Stimulated activated CD4-positive, alpha-beta T cell treated with anti-CD3 and anti-CD28 coated beads, Interleukin-1b, Interleukin-23, amount 100 ng/mL, for 48 hours (primary cell): ENCODE measurements at regions not wholly inside any gene's neighbourhood (a gene's known extent, or its start where the extent isn't known, plus 50 kb on each side); places are given as distances from the start of the nearest gene placed in this dataset.
"Not testable (repeated sequence)": the region's sequence is repeated elsewhere in the genome, so short reads cannot be mapped to it uniquely, and the experiment has no call there.

Experiments
- DNase-seq: peaks from one replicate; pipeline ENCODE4 v3.0.0-alpha.2; 2020

DNA sequence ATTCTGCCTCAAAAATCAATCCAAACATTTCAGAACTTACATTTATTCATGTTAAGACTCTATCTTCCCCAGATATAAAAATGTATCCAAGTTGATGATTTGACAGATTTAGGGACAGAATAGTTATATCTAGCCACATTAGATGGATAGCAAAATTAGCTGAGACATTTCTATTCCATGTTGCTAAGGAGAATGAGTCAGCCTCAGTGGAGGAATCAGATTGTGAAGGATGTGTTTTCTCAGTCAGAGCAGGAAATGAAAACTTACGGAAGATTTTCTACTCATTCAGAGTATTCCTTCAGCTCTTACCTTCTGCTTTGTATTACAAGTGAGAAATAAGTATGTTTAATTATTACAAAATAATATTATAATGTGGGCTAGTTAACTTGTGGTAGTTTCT is 556.3 kb upstream of the ANO3 start:
- no peak for DNase-seq

DNA sequence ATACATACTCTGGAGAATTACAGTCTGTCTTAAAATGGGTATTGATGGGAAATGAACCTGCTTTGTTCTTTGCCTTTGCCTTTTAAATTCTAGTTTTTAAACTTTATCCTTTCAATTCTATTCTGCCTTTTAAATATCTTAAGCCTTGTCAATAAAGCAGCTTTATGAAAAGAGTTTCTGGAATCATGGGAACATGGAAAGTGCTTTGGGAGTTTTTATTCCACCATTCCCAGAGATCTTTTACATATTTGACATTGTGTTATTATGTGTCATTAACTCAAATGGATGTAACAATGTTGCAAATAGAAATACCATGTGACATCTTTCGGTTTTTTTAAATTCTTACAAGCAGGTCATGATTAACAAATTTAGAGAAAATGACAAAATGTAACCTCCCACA is 555.7 kb upstream of the ANO3 start:
- DNase-seq: no peak

DNA sequence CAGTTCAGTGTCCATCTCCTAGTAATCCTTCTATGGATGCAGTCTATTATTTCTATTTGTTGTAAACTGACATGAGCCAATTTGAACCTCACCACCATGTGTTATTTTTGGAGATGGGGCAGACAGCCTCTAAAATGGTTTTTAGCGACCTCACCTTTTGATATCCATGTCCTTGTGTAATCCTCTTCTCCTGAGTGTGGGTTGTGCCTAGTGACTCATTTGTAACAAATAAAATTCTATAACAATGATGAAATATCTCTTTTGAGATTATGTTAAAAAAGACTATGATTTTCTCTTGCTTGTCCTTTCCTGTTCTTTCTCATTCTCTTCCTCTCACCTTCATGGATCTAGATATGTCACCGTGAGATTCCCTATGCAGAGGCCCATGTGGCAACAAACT is 554.6 kb upstream of the ANO3 start:
- no peak for DNase-seq

DNA sequence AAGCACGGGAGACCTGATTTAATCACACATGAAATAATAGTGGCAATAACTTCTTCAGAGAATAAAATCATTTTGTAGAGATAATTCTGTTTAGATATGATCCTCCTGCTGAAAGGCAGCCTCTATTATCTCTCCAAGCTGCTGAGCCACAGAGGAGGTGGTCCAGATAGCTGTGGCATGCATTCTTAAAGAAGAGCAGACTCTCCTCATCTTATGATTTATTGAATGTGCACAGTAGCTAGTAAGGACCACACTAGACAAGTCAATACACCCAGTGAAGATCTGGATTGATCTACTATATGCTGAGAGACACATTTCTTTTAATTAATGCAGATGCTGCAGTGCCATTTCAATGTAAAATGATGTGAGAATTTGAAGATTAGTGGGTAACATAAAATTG is 552.9 kb upstream of the ANO3 start:
- no peak for DNase-seq

DNA sequence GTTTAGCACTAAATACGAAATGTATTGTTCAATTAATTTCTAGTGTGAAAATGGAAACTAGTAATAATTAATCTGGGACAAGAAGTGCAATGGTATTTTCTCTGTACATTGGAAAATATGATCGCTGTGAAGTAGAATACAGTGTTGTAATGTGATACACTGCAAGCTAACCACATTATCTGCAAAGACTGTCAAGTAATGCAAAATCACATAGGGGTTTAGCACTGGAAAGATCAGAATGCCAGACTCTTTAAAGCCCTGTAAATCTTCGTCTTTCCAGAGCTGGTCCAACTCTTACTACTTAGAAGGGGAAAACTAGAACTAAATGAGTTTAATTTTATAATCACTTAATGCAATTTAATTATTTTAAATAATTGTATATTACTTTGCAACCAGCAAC is 544.5 kb upstream of the ANO3 start:
- DNase-seq: no peak

DNA sequence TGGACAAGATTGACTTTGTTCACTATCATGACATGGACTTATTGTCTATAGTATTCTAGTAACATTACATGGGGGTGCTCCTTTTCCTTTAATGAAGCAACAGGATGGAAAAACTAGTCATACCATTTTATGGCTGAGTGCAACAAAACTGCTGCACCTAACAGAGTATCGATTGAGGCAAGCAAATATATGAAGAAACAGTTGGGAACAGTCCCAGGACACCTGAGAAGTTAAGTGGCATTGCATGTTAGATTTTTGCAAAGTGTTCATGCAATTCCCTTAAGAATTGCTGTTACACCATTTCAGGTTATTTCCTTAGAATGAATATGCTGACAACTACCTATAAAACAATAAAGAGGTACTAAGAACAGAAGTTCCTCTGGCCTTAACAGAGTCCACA is 541.5 kb upstream of the ANO3 start:
- DNase-seq: no peak

DNA sequence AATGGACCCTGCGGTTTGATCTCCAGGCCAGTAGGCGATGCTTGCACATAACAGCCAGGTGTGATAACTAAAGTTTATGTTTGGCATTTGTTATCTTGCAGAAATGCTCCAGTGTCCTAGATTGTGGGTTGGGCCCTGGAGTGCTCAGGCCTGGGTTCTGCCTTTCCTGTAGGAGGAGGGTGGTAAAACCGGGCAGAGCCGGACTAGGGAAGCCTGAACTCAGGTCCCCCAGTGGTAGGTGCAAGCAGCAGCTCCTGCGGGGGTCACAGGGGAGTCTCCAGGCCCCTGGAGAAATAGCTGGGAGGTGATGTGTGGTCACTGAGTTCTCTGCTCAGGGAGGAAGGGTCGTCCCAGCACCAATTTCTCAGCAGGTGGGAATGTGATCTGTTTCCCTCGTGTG is 538.3 kb upstream of the ANO3 start:
- no peak for DNase-seq

DNA sequence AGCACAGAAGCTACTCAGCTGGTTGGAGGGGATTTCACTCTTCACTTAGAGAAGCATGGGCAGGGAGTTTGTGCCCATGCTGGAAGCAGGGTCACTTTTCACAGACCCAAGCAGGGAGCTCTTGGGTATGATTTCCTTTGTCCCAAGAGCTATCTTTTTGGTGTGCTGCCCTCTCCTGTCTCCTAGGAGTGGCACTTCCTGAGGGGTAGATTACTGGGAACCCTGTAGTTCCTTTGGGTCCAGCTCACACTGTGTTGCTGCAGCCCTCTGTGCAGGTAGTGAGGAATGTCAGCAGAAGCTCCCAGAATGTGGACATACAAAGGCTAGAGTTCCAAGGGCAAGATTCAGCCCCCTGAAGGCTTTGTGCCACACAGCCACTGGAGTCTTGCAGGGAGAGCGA is 537.1 kb upstream of the ANO3 start:
- no peak for DNase-seq

DNA sequence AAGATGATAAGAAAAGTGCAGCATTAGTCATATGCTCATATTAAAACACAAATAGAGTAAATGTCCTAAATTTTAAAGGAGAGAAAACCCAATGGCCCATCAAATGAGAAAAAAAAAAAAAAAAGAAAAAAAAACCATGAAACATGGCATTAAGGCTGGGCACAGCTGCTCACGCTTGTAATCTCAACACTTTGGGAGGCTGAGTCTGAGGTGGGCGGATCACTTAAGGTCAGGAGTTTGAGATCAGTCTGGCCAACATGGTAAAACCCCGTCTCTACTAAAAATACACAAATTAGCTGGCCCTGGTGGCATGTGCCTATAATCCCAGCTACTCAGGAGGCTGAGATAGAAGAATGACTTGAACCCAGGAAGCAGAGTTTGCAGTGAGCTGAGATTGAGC is 515.5 kb upstream of the ANO3 start:
- no peak for DNase-seq

DNA sequence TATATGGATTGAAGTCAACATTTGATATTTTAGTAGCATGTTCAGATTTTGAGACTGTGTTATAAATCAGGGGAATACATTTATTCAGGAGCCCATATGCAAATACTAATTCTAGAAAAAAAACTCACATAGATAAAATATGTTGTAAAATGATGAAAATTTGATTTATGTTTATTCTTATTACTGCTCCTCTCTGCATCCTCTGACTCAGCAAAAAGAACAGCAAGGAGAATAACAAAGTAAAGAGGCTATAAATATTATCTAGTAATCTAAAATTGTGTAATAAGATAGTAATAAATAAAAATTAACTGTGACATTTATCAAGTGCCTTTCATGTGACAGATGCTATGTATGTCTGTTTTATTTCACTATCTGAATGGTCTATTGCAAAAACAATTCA is 507.2 kb upstream of the ANO3 start:
- no peak for DNase-seq

DNA sequence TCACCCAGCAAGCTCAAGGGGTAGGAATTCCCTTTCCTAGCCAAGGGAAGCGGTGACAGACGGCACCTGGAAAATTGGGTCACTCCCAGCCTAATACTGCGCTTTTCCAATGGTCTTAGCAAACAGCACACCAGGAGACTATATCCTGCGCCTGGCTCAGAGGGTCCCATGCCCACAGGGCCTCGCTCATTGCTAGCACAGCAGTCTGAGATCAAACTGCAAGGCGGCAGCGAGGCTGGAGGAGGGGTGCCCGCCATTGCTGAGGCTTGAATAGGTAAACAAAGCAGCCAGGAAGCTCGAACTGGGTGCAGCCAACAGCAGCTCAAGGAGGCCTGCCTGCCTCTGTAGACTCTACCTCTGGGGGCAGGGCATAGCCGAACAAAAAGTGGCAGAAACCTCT is 500.4 kb upstream of the ANO3 start:
- DNase-seq: not testable (repeated sequence)

DNA sequence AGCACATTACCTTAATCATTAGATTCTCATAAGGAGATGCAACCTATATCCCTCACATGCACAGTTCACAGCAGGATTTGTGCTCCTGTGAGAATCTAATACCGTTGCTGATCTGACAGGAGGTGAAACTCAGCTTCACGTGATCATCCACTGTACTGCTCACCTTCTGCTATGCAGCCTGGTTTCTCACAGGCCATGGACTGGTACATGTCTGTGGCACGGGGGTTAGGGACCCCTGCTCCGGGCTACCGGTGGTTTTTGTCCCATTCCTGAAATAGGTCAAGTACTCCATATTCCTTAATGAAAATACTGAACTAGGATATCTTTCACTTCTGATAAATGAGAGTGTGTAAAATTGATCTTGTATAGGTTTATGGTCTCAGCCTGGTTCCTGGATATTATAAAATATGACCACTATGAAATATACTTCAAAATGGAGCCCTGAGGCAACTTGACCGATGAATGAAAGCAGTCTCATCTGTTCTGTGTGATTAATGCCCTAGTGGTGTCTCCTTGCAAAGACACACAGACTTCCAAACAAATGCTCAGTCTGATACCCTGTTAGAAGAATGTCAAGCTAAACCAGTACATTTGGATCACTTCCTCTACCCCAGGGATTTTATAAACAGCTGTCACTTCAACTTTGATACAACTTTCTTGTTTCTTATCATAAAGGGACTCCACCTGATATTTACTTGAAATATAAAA is 492.9 kb upstream of the ANO3 start:
- no peak for DNase-seq

DNA sequence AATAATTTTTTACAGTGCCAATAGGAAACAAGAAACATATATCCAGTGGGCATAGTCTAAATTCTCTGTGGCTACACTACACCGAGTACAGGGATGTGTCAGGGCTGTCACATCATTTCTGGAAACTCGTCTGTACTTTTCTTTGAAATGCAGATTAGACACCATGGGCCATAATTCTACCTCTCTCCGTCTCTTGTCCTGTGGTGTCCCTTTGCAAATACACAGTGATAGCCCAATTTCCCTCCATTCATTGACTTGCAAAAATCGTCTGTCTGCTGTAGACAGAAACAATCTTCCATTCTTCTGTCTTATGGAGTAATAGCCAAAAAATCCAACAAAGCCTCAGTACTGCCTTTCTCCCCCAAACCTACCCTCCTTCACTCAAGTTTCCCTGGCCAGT is 487.1 kb upstream of the ANO3 start:
- no peak for DNase-seq

DNA sequence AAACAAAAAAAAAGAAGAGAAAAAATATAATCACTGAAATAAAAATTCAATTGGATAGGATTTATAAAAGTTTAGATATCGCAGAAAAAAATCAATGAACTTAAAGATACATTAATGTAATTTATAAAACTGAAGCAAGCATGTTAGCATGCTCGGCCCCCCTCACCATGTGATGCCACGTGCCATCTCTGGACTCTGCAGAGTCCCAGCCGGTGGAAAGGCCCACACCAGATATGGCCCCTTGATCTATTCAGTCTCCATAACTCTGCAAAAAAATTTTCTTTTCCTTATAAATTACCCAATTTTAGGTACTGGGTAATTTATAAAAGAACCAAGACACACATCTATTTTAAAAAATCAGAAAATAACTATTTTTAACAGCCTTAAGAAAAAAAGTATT is 476.0 kb upstream of the ANO3 start:
- no peak for DNase-seq

DNA sequence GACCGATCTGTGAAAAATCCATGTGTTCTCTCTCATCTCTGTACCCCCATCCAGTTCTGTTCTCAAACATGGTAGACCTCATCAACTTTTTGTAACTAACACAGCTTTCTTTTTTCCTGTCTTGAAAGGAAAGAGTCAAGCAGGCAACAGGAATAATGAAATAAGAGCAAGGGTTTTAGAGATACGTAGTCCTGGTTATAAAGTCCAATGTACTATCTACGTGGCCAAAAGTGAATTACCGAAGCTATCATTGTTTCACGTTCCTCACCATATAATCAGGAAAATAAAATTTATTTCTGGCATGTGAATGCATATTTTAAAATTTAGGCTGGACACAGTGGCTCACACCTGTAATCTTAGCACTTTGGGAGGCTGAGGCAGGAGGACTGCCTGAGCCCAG is 472.2 kb upstream of the ANO3 start:
- no peak for DNase-seq

DNA sequence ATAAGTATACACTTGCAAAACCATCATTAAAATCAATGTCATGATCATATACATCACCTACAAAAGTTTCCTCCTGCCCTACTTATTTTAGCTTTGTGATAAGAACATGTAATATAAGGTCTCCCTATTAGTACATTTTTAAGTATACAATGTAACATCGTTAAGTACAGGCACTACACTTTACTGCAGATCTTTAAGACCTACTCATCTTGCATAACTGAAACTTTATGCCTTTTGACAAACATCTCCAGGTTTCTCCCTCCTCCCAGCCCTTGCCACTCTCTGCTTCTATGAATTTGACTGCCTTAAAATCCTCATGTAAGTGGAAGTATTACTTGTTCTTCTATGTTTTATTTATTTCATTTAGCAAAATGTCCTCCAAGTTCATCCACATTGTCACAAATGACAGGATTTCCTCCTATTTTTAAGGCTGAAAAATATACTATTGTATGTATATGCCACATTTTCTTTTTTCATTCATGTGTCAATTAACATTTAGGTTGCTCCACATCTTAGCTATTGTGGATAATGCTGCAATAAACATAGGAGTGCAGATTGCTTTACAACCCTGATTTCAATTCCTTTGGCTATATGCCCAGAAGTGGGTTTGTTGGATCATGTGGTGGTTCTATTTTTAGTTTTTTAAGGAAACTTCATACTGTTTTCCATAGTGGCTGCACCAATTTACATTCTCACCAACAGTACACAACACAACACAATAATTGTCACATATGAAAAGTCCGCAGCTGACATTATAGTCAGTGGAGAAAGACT is 471.1 kb upstream of the ANO3 start:
- no peak for DNase-seq

DNA sequence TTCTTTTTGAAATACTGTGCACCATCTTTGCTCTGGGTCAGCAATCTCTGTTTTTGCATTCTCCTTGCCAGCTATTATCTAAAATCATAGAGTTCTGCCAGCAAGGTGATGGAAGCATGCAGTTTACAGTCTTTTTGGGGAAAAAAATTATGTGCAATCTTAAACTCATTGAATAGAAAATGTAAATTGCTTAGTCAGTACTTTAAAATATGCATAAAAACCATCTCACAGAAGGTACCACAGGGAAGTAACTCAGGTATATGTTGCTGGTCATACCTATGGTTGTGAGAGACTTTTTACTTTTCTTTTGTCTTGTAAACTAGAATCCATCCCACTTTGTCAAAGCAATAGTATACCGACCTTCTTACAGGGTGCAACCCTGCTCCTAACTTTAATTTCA is 469.8 kb upstream of the ANO3 start:
- DNase-seq: no peak

DNA sequence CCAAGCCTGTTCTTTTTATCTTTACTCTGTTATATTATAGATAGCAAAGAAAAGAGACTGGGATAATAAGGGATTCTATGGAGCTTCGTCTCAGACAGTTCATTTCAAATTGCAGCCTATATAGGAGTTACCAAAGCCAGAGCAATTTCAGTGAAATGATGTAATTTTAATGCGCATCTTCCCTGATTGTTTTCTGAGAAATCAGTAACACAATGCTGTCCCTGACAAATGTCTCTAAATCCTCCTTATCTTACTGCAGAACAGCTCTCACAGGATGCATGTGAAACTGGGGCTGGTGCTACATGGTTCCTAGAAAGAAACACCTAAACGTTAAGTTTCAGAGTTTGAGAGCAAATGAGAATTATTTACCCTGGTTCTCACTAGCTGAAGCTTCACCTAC is 467.9 kb upstream of the ANO3 start:
- no peak for DNase-seq

DNA sequence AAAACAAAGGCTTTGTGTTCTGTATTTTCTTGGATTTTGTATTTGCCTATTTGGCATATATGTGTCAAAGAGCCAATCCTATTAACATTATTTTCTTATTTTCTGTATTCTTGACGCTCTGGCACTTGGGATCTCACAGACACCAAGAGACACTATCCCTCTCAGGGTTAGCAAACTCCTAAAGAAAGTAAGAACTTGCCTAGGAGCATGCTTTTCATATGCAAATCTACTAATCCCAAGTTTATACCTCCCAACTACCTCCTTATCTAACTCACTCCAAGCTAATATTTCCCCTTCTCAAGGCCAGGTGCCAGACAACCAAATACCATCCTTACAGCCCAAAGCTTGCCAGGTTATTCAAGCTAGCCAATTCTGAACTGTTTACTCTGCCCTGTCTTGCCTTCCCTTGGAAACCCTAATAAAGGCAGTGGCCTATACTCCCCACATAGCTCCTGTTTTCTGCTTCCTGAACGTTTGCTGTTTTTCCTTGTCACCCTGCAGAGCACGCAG is 455.4 kb upstream of the ANO3 start:
- DNase-seq: no peak

DNA sequence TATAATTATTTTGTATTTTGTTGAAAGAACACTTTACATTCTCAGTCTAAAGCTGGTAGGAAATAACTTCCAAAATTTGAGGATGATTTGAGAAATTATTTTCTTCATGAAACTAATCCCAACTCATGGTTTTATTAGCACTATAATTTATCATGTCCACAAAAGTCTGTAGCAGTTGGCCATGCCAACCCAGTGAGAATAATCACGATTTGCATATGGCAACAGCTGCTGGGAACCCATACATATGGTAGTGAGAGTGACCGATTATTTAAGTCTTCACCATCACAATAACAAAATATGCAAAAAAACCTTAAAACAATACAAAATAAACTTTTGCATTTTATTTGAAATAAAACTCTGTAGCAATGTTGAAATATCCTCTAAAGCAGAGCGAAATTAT is 445.9 kb upstream of the ANO3 start:
- no peak for DNase-seq

DNA sequence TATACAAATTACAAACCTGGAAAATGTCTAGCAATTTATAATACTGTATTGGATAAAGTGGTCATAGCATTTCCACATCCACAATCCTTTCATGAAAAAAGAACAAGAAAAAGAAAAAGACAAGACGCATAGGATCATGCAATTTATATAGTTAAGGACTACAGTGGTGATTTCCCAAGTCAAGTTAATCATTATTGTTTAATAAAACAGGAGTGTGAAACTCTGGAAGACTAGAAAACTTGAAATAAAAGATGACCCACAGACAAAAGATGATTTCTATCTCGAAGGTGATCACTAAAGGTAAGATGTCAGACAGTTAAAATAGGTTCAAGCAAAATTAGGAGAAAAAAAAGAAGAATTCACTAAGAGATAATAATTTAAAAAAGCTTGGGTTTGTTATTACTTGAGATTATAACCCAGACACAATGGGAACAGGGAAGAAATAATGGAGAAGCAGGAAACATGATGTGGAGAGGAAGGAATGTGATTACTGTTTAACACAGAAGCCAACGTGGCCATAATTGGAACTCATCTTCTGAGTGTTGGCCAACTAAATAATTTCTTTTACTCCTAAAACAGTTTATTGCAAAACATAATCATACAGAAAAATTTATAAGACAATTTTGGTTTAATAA is 441.2 kb upstream of the ANO3 start:
- DNase-seq: no peak

DNA sequence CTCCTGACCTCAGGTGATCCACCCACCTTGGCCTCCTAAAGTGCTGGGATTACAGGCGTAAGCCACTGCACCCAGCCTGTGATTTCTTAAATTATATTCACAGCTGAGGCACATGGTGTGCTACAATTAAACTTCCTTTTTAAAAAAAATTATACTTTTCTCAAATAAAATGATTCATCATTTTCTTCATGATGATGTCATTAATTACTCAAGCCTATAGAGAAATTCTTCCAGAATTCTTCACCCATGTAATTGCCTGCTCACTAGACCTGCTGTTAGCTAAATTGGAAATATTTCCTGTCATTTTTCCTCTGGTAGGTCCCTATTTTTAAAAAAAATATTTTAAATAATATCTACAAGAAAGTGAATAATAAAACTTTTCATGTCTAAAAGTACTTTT is 440.0 kb upstream of the ANO3 start:
- DNase-seq: no peak

DNA sequence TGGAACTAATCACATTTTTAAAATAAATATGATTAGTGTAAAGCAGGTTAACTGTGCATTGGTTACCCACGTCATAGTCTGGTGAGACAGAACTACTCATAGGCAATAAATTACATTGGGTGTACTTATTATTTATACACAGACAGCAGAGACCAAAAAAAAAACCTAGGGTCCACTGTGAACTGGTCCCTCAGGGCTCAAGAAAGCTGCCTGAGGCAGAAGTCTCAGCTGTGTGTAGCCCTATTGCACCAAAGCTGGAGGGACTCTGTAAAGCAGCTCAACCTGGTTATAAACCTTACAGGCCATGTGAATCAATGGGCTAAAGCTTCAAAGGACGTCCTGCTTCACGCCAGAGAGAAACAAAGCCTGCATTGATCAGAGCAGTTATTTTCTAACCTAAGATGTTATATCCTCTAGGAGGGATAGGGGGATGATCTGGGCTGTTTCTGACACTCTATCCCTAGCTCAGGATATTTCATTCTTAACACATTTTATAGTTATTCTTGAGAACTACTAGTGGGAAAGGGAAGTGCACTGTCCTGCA is 432.2 kb upstream of the ANO3 start:
- no peak for DNase-seq

DNA sequence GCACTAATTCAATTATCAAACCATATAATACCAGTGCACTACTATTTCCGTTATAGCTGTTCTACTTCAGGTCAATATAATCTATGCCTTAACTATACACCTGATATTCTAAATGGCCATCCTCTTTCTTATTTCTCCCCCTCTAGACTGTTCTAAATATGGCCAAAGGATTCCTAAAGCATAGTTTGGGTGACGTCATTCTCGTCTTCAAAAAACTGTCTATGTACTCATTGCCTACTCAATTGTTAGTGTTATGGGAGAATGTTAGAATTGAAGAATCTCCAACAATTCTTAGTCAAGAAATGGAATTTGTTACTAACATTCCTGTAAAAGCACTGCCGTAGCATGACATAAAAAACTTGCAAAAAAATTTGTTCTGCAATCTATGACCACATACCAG is 431.1 kb upstream of the ANO3 start:
- DNase-seq: no peak
